Fibroblast of villous mesenchyme (primary cell): ENCODE measurements at regions not wholly inside any gene's neighbourhood (a gene's known extent, or its start where the extent isn't known, plus 50 kb on each side); places are given as distances from the start of the nearest gene placed in this dataset.

ENCODE experiments used
- DNase-seq: peaks from one replicate; pipeline ENCODE4 v3.0.0-alpha.2; 2010; ENCODE audit warnings: low read depth
- H3K4me3 ChIP-seq: 2 replicates; pipeline ENCODE4 v1.5.1; 2011; ENCODE audit warnings: low read depth, mild to moderate bottlenecking, low read length
- TF ChIP-seq, protein P1 (sequence below): IDR thresholded peaks from 2 replicates; pipeline ENCODE4 v1.5.1; 2012; ENCODE audit warnings: low read depth, mild to moderate bottlenecking, low read length; ENCODE audit not compliant: insufficient read depth

DNA sequence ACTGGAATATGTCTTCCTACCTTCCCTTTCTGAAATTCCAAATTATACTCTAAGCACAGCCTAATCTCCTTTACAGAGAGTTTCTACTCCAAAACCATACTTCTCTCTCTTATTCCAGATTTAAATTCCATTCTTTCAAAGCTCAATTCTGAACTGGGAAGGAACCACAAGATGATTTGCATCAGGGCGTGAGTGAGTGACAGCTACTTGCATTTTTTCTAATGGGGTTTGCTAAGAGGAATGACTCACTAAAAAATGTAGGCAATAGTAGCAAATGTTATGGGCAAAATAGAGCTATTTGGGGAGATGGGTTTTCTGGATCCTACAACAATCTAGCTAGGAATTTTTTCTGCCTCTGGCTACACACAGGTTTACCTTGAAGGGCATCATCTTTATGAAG, 244.6 kb upstream of the PSMD7 start:
- no peak for DNase-seq
- TF ChIP-seq, protein P1, sequence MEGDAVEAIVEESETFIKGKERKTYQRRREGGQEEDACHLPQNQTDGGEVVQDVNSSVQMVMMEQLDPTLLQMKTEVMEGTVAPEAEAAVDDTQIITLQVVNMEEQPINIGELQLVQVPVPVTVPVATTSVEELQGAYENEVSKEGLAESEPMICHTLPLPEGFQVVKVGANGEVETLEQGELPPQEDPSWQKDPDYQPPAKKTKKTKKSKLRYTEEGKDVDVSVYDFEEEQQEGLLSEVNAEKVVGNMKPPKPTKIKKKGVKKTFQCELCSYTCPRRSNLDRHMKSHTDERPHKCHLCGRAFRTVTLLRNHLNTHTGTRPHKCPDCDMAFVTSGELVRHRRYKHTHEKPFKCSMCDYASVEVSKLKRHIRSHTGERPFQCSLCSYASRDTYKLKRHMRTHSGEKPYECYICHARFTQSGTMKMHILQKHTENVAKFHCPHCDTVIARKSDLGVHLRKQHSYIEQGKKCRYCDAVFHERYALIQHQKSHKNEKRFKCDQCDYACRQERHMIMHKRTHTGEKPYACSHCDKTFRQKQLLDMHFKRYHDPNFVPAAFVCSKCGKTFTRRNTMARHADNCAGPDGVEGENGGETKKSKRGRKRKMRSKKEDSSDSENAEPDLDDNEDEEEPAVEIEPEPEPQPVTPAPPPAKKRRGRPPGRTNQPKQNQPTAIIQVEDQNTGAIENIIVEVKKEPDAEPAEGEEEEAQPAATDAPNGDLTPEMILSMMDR, result no peak
- no peak overlapping the region for H3K4me3 ChIP-seq

DNA sequence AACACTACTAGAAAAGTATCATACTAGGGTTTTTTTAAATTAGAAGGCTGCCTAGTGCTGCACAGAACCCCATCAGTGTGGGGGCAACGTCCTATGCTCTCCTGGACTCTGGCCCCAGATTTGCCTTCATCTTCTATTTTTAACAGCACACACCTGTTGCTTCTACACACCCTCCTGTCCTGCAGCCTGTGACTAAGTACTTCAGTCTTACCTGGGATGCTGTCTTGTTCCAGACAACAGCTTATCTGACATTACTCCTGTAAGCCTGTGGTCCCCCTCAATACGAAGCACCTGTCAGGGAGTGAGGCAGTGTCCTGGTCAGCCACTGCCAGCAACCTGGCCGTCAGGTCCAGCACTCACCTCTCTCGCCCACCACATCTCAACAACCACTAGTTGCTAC, 247.6 kb upstream of the PSMD7 start:
- TF ChIP-seq, protein P1, result no peak
- no peak for DNase-seq
- H3K4me3 ChIP-seq, result no peak overlapping the region

DNA sequence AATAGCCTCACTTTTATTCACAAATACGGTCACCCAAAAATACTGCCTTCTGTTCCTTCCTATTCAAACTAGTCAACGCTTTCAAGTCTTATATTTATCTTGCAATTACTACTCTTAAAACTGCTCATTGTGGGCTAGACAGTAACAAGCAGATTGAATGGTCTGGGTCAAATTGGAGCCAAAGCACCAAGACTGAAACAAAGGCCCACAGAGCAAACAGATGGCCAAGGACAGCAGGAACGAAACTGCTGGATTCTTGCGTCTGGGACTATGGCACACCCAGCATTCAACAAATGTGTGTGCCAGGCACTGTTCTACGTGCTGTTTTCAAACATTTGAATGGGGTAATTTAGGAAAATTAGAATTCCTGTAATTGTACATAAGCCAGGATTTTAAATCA, 250.1 kb upstream of the PSMD7 start:
- H3K4me3 ChIP-seq, result no peak overlapping the region
- DNase-seq, result no peak
- TF ChIP-seq, protein P1, result no peak

DNA sequence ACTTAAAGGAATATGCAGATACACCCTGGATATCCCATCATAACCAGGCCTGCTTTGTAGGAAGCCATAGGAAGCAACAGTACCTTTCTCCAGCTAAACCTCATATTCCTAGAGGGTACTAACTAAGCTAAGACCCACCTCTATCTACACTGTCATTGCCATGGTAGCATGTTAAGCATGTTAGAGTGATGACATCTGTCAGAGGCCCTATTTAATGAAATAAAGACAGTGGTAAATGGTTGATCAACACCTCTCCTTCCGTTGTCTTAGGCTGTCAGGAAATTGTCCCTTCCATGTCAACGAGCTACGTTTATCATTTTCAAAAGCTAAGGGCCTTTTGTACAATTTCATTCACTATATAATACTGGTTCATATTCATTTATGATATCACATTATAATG, 251.1 kb upstream of the PSMD7 start:
- no peak overlapping the region for H3K4me3 ChIP-seq
- TF ChIP-seq, protein P1, result no peak
- no peak for DNase-seq

DNA sequence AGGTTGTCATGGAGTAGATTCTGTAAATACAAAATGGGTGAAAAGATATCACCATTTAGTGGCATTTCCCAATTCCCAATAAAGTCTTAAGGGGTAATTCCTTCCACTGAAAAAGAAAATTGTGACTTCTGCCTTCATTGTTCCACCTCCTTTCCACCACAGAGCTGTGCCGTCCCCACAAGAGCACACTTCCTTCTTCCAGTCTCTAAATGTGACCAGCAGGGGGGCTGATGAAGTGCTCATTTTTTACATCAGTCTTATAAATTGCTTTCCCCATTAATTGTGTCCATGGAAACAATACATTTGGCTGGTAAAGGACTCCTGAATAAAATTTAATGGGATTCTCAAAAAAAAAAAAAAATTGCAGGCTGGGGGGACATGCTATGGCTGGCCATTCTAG, 260.8 kb upstream of the PSMD7 start:
- DNase-seq, result no peak

DNA sequence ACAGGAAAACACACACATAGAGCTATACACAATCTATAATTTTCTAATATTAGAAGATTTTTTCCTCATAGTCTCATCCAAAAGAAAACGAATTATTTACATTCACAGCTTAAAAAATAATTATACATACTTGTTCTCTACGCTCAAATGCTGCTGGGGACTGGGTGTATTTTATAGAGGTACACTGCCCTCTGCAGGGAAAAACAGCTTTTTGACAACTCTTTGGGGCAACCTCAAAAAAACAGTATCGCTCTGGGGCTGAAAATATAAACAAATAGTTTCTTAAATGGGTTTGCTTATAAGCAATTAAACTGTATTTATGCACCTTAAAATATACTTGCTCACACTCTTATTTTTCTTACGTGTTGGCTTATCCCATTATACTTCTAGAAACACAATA, 261.8 kb upstream of the PSMD7 start:
- TF ChIP-seq, protein P1, result peak; percentile 32
- peak; percentile 20 for DNase-seq
- no peak overlapping the region for H3K4me3 ChIP-seq

More for the DNA sequence above, 260.8 kb upstream of the PSMD7 start:
- TF ChIP-seq, protein P1, result peak; percentile 34
- H3K4me3 ChIP-seq, result no peak overlapping the region

DNA sequence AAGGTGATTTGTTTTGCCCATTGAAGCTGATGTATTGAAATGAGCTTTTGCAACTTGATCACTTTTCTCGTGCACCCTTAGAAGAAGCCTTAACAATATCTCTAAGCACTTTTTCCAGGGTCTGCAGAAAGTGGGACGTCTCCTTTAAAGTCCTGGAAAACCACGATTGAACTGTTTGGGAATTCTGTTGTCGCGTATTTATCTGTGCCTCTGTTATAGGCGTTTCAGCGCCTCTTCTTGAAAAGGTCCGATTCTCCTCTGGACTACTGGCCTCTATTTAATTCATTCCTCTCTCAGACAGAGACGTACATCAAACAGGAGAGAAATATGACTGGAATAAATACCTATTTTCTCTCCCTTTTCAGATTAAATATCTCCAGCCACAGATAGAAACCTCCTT, 262.4 kb upstream of the PSMD7 start:
- TF ChIP-seq, protein P1, result no peak
- H3K4me3 ChIP-seq, result no peak overlapping the region
- no peak for DNase-seq
